ENCODE measurements at regions not wholly inside any gene's neighbourhood (a gene's known extent, or its start where the extent isn't known, plus 50 kb on each side); places are given as distances from the start of the nearest gene placed in this dataset.

DNA sequence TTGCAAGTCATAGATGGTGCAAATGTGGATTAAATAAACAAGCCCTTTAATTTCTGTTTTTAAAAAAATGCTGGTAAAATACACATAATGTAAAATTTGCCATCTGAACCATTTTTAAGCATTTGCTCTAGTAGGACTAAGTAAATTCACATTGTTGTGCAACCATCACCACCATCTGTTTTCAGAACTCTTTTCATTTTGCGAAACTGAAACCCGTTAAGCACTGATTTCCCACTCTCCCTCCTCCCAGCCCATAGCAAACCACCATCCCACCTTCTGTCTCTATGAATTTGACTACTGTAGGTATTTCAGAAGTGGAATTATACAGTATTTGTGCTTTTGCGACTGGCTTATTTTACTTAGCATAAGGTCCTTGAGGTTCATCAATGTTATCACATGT is 103.3 kb upstream of the CNTLN start:
- Histone ChIP-seq H3K36me3 (ENCODE audit: control insufficient read depth, insufficient read depth, low read length) (no peaks in the 10 kb centered on the region), H3K27me3 (ENCODE audit: control insufficient read depth, insufficient read depth, low read length) (no peaks in the 10 kb centered on the region), H3K9me3 (ENCODE audit: control insufficient read depth, insufficient read depth, low read depth, low read length) (no peaks in the 10 kb centered on the region), H3K4me3 (ENCODE audit: low read depth in 2 of 2, low read length in 2 of 2) (no peak overlapping the region), H3K4me1 (ENCODE audit: control insufficient read depth, insufficient read depth, low read length) (no peaks in the 10 kb centered on the region), H3K27ac (ENCODE audit: low read length) (no peak overlapping the region)
- TF ChIP-seq POLR2AphosphoS5 (IDR thresholded peaks at IDR 0.05; ENCODE audit: low read depth, low read length) (no peak), TCF7L2 (IDR thresholded peaks at IDR 0.05; ENCODE audit: low read depth, low read length) (no peak), SIN3A (IDR thresholded peaks at IDR 0.05; ENCODE audit: borderline replicate concordance, insufficient read depth, low read depth, low read length) (no peak), REST (IDR thresholded peaks at IDR 0.05; ENCODE audit: insufficient read depth in 1 of 2, low read depth in 2 of 2, low read length in 1 of 2) (no peak)
- TF ChIP-seq, protein P1, sequence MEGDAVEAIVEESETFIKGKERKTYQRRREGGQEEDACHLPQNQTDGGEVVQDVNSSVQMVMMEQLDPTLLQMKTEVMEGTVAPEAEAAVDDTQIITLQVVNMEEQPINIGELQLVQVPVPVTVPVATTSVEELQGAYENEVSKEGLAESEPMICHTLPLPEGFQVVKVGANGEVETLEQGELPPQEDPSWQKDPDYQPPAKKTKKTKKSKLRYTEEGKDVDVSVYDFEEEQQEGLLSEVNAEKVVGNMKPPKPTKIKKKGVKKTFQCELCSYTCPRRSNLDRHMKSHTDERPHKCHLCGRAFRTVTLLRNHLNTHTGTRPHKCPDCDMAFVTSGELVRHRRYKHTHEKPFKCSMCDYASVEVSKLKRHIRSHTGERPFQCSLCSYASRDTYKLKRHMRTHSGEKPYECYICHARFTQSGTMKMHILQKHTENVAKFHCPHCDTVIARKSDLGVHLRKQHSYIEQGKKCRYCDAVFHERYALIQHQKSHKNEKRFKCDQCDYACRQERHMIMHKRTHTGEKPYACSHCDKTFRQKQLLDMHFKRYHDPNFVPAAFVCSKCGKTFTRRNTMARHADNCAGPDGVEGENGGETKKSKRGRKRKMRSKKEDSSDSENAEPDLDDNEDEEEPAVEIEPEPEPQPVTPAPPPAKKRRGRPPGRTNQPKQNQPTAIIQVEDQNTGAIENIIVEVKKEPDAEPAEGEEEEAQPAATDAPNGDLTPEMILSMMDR (IDR thresholded peaks at IDR 0.05): no peak
- CTCF ChIA-PET: no interaction called here
- in situ Hi-C loops (cut with HindIII; ENCODE audit: low pct_unique_long_range_greater_than_20kb, low sequenced_read_pairs): no loop called here
- no TSS peak for BruUV-seq (replicated peaks)
- ATAC-seq (no peak), DNase-seq (ENCODE audit: low read depth, low spot score) (no peak)
- intact Hi-C loops (cut with micrococcal nuclease; ENCODE audit: unreplicated experiment): no loop called here
- POLR2A ChIA-PET: no interaction called here

GRCh38 chr9:17025281-17025680 is 109.6 kb upstream of the CNTLN start:
- DNase-seq (ENCODE audit: low read depth, low spot score) (no peak), ATAC-seq (no peak)
- CTCF ChIA-PET: no interaction called here
- TF ChIP-seq, protein P1 (IDR thresholded peaks at IDR 0.05): no peak
- TF ChIP-seq POLR2AphosphoS5 (IDR thresholded peaks at IDR 0.05; ENCODE audit: low read depth, low read length) (no peak), SIN3A (IDR thresholded peaks at IDR 0.05; ENCODE audit: borderline replicate concordance, insufficient read depth, low read depth, low read length) (no peak), TCF7L2 (IDR thresholded peaks at IDR 0.05; ENCODE audit: low read depth, low read length) (no peak), REST (IDR thresholded peaks at IDR 0.05; ENCODE audit: insufficient read depth in 1 of 2, low read depth in 2 of 2, low read length in 1 of 2) (no peak)
- H3K4me3 ChIP-seq (ENCODE audit: low read depth in 2 of 2, low read length in 2 of 2): no peak overlapping the region
- POLR2A ChIA-PET: no interaction called here
- no TSS peak for BruUV-seq (replicated peaks)
- H3K9me3 ChIP-seq (ENCODE audit: control insufficient read depth, insufficient read depth, low read depth, low read length): no peaks in the 10 kb centered on the region
- no peaks in the 10 kb centered on the region for H3K27me3 ChIP-seq (ENCODE audit: control insufficient read depth, insufficient read depth, low read length)
- H3K27ac ChIP-seq (ENCODE audit: low read length): no peak overlapping the region
- intact Hi-C loops (cut with micrococcal nuclease; ENCODE audit: unreplicated experiment): no loop called here
- H3K36me3 ChIP-seq (ENCODE audit: control insufficient read depth, insufficient read depth, low read length): no peaks in the 10 kb centered on the region
- no peaks in the 10 kb centered on the region for H3K4me1 ChIP-seq (ENCODE audit: control insufficient read depth, insufficient read depth, low read length)
- in situ Hi-C loops (cut with HindIII; ENCODE audit: low pct_unique_long_range_greater_than_20kb, low sequenced_read_pairs): no loop called here
